DOHH2 (cell line): ENCODE measurements at regions not wholly inside any gene's neighbourhood (a gene's known extent, or its start where the extent isn't known, plus 50 kb on each side); places are given as distances from the start of the nearest gene placed in this dataset.

Experiments used
- H3F3A ChIP-seq: fragments of 200-600 bp; sonication (generic), shearing (Covaris generic); 2 replicates; pipeline ENCODE4 v1.6.0; 2016; ENCODE audit warnings: antibody characterized with exemption, mild to moderate bottlenecking; ENCODE audit not compliant: control insufficient read depth, insufficient read depth
- H3K27ac ChIP-seq: fragments of 200-600 bp; sonication (generic); 2 replicates; pipeline ENCODE4 v1.5.1; 2014; ENCODE audit warnings: low read depth, mild to moderate bottlenecking, low read length, moderate library complexity
- H3K27me3 ChIP-seq: fragments of 200-600 bp; sonication (generic); 2 replicates; pipeline ENCODE4 v1.6.1; 2014; ENCODE audit warnings: mild to moderate bottlenecking, low read length, mixed read lengths; ENCODE audit not compliant: control insufficient read depth
- H3K36me3 ChIP-seq: fragments of 200-600 bp; sonication (generic); 2 replicates; pipeline ENCODE4 v1.6.1; 2014; ENCODE audit warnings: mild to moderate bottlenecking, low read length, moderate library complexity, mixed read lengths; ENCODE audit not compliant: control insufficient read depth
- H3K4me1 ChIP-seq: fragments of 200-600 bp; sonication (generic); 2 replicates; pipeline ENCODE4 v1.6.1; 2014; ENCODE audit warnings: mild to moderate bottlenecking, low read length, mixed read lengths; ENCODE audit not compliant: control insufficient read depth
- H3K4me2 ChIP-seq: fragments of 200-600 bp; sonication (generic); 2 replicates; pipeline ENCODE4 v1.6.0; 2014; ENCODE audit warnings: mild to moderate bottlenecking, low read length, moderate library complexity
- H3K4me3 ChIP-seq: fragments of 200-600 bp; sonication (generic); 2 replicates; pipeline ENCODE4 v1.5.1; 2014; ENCODE audit warnings: mild to moderate bottlenecking, low read length, mixed read lengths
- H3K79me2 ChIP-seq: fragments of 200-600 bp; sonication (generic); 2 replicates; pipeline ENCODE4 v1.6.1; 2014; ENCODE audit warnings: mild to moderate bottlenecking, low read length, mixed read lengths; ENCODE audit not compliant: control insufficient read depth
- H3K9me2 ChIP-seq: fragments of 200-600 bp; sonication (generic); replicated peaks from 2 replicates; pipeline ENCODE4 v1.6.1; 2014; ENCODE audit warnings: mild to moderate bottlenecking, low read length, mixed read lengths; ENCODE audit not compliant: control insufficient read depth
- H3K9me3 ChIP-seq: fragments of 200-600 bp; sonication (generic); 2 replicates; pipeline ENCODE4 v1.6.1; 2014; ENCODE audit warnings: antibody characterized with exemption, low read length, mixed read lengths; ENCODE audit not compliant: control insufficient read depth, insufficient read depth
- H4K20me1 ChIP-seq: fragments of 200-600 bp; sonication (generic); 2 replicates; pipeline ENCODE4 v1.6.0; 2014; ENCODE audit warnings: low read depth, mild to moderate bottlenecking, antibody characterized with exemption, low read length, moderate library complexity; ENCODE audit not compliant: control insufficient read depth, insufficient read depth
- CTCF ChIP-seq: fragments of 200-600 bp; sonication (generic); IDR thresholded peaks from one replicate; pipeline ENCODE4 v1.5.1; 2014; ENCODE audit warnings: antibody characterized with exemption, mild to moderate bottlenecking, low read depth, low read length; ENCODE audit not compliant: poor library complexity, severe bottlenecking
- EZH2phosphoT487 ChIP-seq: fragments of 200-600 bp; sonication (generic); IDR thresholded peaks from 2 replicates; pipeline ENCODE4 v1.6.1; 2017; ENCODE audit warnings: borderline replicate concordance, mild to moderate bottlenecking, antibody characterized with exemption, low read length, moderate library complexity, mixed read lengths

GRCh38 chrY:8622856-8623255 is 714.4 kb upstream of the TSPY4 start:
- no peak overlapping the region for H3K27ac ChIP-seq
- no peaks in the 10 kb centered on the region for H3F3A ChIP-seq
- no peaks in the 10 kb centered on the region for H3K9me2 ChIP-seq
- TF ChIP-seq CTCF = no peak
- no peaks in the 10 kb centered on the region for H3K9me3 ChIP-seq
- no peaks in the 10 kb centered on the region for H3K79me2 ChIP-seq
- no peaks in the 10 kb centered on the region for H4K20me1 ChIP-seq
- H3K36me3 ChIP-seq = no peaks in the 10 kb centered on the region
- no peak overlapping the region for H3K4me3 ChIP-seq
- H3K4me2 ChIP-seq = no peak overlapping the region
- H3K4me1 ChIP-seq = no peaks in the 10 kb centered on the region
- H3K27me3 ChIP-seq = no peaks in the 10 kb centered on the region

GRCh38 chrY:8629636-8630035 is 707.6 kb upstream of the TSPY4 start:
- TF ChIP-seq CTCF (no peak), EZH2phosphoT487 (no peak)
- H4K20me1 ChIP-seq = no peaks in the 10 kb centered on the region
- H3K4me2 ChIP-seq = no peak overlapping the region
- H3K9me3 ChIP-seq = no peaks in the 10 kb centered on the region
- H3K79me2 ChIP-seq = no peaks in the 10 kb centered on the region
- H3K27me3 ChIP-seq = no peaks in the 10 kb centered on the region
- no peaks in the 10 kb centered on the region for H3K36me3 ChIP-seq
- H3K4me1 ChIP-seq = no peaks in the 10 kb centered on the region
- H3F3A ChIP-seq = no peaks in the 10 kb centered on the region
- H3K4me3 ChIP-seq = no peak overlapping the region
- no peak overlapping the region for H3K27ac ChIP-seq
- no peaks in the 10 kb centered on the region for H3K9me2 ChIP-seq

- no peaks in the 10 kb centered on the region for H3K79me2 ChIP-seq
- H4K20me1 ChIP-seq = no peaks in the 10 kb centered on the region
- no peaks in the 10 kb centered on the region for H3K9me3 ChIP-seq
- TF ChIP-seq EZH2phosphoT487 (no peak), CTCF (no peak)
- H3K4me1 ChIP-seq = no peaks in the 10 kb centered on the region
- H3K4me3 ChIP-seq = no peak overlapping the region
- no peak overlapping the region for H3K4me2 ChIP-seq
- no peaks in the 10 kb centered on the region for H3K27me3 ChIP-seq
- no peaks in the 10 kb centered on the region for H3K36me3 ChIP-seq
- H3F3A ChIP-seq = no peaks in the 10 kb centered on the region
- H3K9me2 ChIP-seq = no peaks in the 10 kb centered on the region
- H3K27ac ChIP-seq = no peak overlapping the region
Observed at GRCh38 chrY:8638111-8638510, 699.2 kb upstream of the TSPY4 start.

GRCh38 chrY:8644926-8645325 is 692.3 kb upstream of the TSPY4 start:
- Histone ChIP-seq H3K4me1 (no peaks in the 10 kb centered on the region), H3K4me2 (no peak overlapping the region), H3K27ac (no peak overlapping the region), H3K27me3 (no peaks in the 10 kb centered on the region), H3K36me3 (no peaks in the 10 kb centered on the region), H3K79me2 (no peaks in the 10 kb centered on the region), H3K4me3 (no peak overlapping the region), H3F3A (no peaks in the 10 kb centered on the region), H3K9me3 (no peaks in the 10 kb centered on the region), H4K20me1 (no peaks in the 10 kb centered on the region), H3K9me2 (no peaks in the 10 kb centered on the region)
- TF ChIP-seq CTCF = no peak
- TF ChIP-seq EZH2phosphoT487 = no peak
